C4-2B (cell line): ENCODE measurements at regions not wholly inside any gene's neighbourhood (a gene's known extent, or its start where the extent isn't known, plus 50 kb on each side); places are given as distances from the start of the nearest gene placed in this dataset.

Experiments
- H3K27ac ChIP-seq: fragments of 450-650 bp; 2 replicates; pipeline ENCODE4 v1.5.1; 2017
- CTCF ChIP-seq: fragments of 450-650 bp; conservative IDR thresholded peaks from 2 replicates; pipeline ENCODE4 v1.5.1; 2017; ENCODE audit warnings: mild to moderate bottlenecking
- ZFX ChIP-seq: fragments of 450-650 bp; IDR thresholded peaks from 2 replicates; pipeline ENCODE4 v1.6.1; 2017

GRCh38 chr2:20144861-20145260 is 80.1 kb downstream of the SDC1 start:
- TF ChIP-seq ZFX (no peak), CTCF (no peak)

GRCh38 chr2:20144196-20144595 is 80.7 kb downstream of the SDC1 start:
- TF ChIP-seq ZFX (no peak), CTCF (no peak)
- no peak overlapping the region for H3K27ac ChIP-seq

More at GRCh38 chr2:20144861-20145260, 80.1 kb downstream of the SDC1 start:
- H3K27ac ChIP-seq: no peak overlapping the region

- H3K27ac ChIP-seq: no peak overlapping the region
Measured at GRCh38 chr2:20143263-20143662, 81.7 kb downstream of the SDC1 start.

GRCh38 chr2:20141806-20142205 is 83.1 kb downstream of the SDC1 start:
- no peak overlapping the region for H3K27ac ChIP-seq
- no peak for TF ChIP-seq CTCF
- no peak for TF ChIP-seq ZFX

More at GRCh38 chr2:20143263-20143662, 81.7 kb downstream of the SDC1 start:
- TF ChIP-seq CTCF: no peak
- TF ChIP-seq ZFX: no peak

GRCh38 chr2:20141056-20141762 is 83.7 kb downstream of the SDC1 start:
- H3K27ac ChIP-seq: no peak overlapping the region
- TF ChIP-seq CTCF (no peak), ZFX (no peak)

- H3K27ac ChIP-seq: no peak overlapping the region
Measured at GRCh38 chr2:20140321-20141055, 84.4 kb downstream of the SDC1 start.

More at GRCh38 chr2:20140321-20141055, 84.4 kb downstream of the SDC1 start:
- TF ChIP-seq ZFX: no peak
- TF ChIP-seq CTCF: no peak
